ENCODE measurements at regions not wholly inside any gene's neighbourhood (a gene's known extent, or its start where the extent isn't known, plus 50 kb on each side); places are given as distances from the start of the nearest gene placed in this dataset.

GRCh38 chr12:19810213-19810612, 370.9 kb downstream of the AEBP2 start:
- TF ChIP-seq MAX (IDR thresholded peaks at IDR 0.05) (no peak), REST (IDR thresholded peaks at IDR 0.05; ENCODE audit: low read depth) (no peak), CREB1 (IDR thresholded peaks at IDR 0.05; ENCODE audit: low read depth) (no peak), RAD21 (IDR thresholded peaks at IDR 0.05; ENCODE audit: low read depth) (no peak), TAF1 (IDR thresholded peaks at IDR 0.05; ENCODE audit: low read depth) (no peak), TEAD4 (IDR thresholded peaks at IDR 0.05) (no peak), ZBTB7A (IDR thresholded peaks at IDR 0.05; ENCODE audit: low read depth) (no peak), NFIC (IDR thresholded peaks at IDR 0.05) (no peak), EP300 (IDR thresholded peaks at IDR 0.05; ENCODE audit: borderline replicate concordance) (no peak)
